HG02973 (cell line): ENCODE measurements at regions not wholly inside any gene's neighbourhood (a gene's known extent, or its start where the extent isn't known, plus 50 kb on each side); places are given as distances from the start of the nearest gene placed in this dataset.
"Not testable (repeated sequence)": the region's sequence is repeated elsewhere in the genome, so short reads cannot be mapped to it uniquely, and the experiment has no call there.

Experiments
- ATAC-seq: cut with Tn5 transposase; IDR thresholded peaks from one replicate; pipeline ENCODE4 v1.9.1; 2021; ENCODE audit warnings: moderate library complexity; ENCODE audit not compliant: unreplicated experiment

DNA sequence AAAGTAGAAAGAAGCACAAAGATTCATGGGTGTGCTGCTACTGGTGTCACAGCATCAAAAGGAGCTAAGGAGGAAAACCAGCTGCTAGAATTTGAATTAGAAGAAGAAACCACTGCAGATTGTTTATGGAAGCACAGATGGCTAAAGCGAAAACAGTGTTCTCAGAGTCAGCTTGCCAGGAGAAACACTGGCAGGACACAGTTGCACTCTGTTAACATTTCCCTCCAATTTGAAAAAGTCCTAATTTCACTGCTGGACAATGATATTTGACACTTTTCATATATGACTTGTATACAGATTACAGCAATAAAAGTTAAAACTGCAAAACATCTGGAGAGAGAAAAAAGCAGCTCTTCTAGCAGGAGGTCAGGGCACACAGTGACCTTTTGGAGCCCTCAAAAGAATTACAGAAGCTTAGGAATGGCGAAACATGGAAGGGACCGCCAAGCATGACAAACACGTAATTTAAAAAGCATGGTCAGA lies 314.5 kb downstream of the COL12A1 start:
- ATAC-seq = no peak

DNA sequence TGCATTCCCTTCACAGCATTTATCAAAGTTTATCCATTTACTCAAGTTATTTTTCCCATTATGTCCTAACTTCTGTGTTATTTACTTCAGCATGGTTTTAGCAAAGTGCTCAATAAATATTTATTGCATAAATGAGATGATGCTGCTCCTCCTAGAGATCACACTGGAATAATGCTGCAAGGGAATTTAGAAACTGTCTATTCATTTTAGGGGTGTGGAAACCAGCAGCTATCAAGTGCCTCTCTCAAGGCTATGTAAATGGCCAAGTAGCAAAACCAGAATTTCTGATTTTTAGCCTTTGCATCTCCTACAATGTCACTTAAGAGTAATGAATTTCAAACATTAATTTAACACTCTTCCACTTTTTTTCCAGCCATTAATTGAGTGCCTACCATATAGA lies 316.2 kb downstream of the COL12A1 start:
- ATAC-seq = no peak

DNA sequence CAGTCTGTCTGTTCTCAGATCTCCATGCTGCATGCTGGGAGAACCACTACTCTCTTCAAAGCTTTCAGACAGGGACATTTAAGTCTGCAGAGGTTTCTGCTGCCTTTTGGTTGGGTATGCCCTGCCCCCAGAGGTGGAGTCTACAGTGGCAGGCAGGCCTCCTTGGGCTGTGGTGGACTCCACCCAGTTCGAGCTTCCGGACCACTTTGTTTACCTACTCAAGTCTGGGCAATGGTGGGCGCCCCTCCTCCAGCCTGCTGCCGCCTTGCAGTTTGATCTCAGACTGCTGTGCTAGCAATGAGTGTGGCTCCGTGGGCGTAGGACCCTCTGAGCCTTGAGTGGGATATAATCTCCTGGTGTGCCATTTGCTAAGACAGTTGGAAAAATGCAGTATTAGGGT lies 317.1 kb downstream of the COL12A1 start:
- not testable (repeated sequence) for ATAC-seq

DNA sequence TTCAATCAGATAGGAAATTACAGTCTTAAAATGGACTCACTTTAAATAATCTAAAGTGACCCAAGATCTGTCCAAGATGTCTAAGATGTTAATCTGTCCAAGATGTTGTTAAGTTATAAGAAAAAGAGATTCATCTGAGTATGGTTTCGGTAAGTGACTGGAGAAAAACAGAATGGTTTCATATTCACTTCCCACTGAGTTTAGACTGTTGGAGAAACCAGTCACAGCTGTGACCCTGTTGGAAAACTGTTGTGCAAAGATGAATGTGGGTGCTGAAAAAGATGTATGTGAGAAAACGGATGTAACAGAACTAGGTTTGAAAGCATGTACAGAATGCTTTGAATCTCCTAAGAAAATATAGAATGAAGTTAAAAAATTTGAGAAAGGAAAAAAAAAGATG lies 325.9 kb downstream of the COL12A1 start:
- ATAC-seq = no peak

DNA sequence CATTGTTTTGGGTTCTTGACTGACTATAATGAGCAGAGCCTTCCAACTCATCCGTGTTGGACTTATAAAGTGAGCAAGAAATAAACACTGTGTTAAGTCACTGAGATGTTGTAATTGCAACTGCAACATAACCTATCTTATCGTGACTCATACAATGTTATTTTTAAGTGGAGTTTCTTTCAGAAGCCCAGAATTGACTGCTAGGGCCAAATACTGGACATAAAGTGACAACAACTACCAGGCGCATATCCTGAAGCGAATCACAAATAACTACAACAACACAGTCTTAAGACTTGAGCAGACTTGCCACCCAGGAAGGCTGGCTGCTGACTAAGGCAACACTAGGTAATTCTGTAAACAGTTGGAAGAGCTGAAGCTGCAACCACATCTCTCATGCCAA lies 326.6 kb downstream of the COL12A1 start:
- ATAC-seq = no peak

DNA sequence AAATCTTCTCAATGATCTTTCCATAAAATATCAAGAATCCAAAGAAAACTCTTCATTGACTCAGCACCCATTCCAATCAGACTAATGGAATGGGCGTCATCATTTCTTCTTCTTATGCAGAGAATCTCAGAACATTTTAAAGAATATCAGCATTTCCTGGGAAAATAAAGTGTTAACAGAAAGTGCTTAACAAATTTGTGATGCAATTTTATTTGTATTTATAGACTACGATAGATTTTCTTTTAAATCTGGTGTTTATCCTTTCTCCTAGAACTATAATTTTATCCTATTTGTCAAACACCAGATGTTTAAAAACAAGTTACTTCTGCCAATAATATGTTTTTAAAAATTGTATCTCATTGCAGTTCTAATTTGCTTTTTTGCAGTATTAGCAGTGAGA lies 330.7 kb downstream of the COL12A1 start:
- ATAC-seq = no peak

DNA sequence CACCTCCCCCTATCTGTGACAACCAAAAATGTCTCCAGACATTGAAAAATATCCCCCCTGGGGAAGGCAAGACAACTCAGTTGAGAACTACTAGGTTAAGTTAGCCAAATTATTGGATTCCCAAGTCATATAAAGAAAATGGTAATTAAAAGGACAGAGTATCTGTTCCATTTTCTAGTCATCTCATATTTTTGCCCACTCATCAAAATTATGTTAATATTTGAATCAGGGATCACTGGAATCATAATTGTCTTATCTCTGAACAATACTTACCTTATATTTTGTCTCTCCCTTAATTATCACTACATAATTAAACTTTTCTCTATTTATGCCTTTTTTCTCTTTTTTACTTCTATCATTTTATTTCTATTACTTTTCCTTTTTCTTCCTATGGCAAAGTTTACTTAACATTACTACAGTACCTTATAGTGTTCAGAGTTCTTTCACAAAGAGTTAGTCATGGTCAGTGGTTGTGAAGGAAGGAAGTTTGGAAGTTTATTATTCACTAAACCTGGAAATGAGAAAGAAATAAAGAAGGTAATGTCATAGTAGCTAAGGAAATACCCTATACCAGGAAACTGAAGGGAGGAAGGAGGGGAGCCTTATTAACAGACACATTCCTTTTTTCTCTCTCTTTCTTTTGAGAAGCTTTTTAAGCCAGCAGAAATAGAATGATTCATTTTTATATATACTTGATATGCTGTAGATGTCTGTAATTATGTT lies 332.9 kb downstream of the COL12A1 start:
- no peak for ATAC-seq

DNA sequence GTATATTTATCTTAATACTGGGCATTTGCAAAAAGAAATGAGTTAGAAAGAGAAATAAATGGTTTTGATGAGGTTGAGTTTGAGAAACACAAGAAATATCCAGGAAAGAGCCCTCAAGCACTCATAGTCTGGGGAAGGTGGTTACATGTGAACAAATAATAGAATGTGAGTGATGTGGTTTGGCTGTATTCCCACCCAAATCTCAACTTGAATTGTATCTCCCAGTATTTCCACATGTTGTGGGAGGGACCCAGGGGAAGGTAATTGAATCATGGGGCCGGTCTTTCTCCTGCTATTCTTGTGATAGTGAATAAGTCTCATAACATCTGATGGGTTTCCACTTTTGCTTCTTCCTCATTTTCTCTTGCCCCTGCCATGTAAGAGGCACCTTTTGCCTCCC lies 334.1 kb downstream of the COL12A1 start:
- no peak for ATAC-seq

DNA sequence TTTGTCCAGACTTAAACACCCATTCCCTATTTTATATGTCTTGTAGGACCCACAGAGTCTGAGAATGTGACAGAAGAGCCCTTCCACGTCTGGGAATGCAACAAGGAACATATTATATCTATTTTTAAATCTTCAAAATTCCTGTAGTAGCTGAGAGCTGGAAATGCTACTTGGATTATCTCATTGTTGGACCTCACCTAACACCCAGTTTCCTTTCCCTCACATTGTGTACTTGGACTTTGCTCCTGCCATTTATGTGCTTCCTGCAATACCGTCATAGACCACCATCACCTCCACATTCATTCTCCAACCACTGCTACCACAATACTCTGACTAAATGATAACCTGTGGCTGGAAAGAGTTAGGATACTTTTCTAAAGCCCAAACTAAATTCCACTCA lies 335.4 kb downstream of the COL12A1 start:
- peak; percentile 63 for ATAC-seq

DNA sequence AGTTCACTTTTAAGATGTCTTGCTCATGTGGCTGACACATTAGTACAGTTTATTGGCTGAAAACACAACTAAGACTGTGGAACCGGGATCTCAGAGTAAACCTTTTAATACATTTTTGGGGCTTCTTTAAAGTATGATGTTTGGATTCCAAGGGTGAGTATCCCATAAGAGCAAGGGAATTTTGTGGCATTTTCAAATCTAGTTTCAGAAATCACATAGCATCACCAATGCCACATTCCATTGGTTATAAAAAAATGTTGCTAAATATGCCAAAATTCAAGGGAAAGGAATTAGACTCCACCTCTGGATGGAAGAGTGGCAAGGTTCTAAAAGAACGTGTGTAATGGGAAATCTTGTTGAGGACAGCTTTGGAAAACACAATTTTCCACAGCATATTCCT lies 338.6 kb downstream of the COL12A1 start:
- ATAC-seq = no peak

DNA sequence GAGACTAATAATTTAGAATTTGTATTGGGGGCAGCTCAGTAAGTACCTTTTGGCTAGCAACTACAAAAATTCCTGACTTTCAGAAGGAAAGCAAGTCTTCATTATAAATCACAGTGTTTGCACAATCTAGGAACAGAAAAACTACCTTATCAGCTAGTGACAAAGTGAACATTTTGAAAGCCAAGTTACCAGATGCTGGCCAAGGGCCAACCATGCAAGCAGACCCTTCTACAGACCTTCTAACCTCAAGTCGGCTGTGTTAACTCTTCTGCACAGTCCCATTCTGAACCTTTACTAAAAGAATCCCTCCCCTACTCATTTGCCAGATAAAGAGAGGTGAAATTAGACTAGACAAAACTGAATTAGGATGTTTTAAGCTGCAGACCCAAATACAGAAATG lies 341.9 kb downstream of the COL12A1 start:
- ATAC-seq = no peak

DNA sequence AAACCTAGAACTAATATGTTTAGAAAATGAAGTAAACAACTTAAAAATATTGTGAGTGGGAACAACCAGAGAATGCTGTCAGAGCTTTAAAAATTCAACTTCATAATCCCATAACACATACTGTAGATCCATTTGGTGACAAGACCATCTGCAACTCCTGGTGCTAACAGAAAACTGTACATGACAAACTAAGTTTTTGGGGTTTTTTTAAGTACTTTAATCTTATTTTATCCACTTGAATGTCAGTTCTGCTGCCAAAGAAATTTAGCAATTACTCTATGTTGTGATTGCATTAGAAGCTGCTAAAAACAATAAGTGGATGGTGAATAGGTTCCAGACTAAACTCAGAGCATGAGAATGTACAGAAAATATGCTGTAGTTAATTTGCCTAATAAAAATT lies 345.4 kb downstream of the COL12A1 start:
- no peak for ATAC-seq

DNA sequence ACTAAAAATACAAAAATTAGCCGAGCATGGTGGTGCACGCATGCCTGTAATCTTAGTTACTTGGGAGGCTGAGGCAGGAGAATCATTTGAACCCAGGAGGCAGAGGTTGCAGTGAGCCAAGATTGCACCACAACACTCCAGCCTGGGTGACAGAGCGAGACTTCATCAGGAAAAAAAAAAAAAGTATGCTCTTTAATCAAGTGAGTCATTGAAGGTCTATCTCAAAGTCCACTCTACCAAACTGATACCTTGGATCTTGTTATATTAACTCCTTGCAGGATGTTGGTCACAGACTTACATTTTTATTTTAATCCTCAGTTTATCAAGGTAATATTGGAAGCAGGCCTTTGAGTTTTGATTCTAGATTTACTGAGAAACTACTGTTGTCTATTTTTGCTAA lies 348.7 kb downstream of the COL12A1 start:
- ATAC-seq = no peak

DNA sequence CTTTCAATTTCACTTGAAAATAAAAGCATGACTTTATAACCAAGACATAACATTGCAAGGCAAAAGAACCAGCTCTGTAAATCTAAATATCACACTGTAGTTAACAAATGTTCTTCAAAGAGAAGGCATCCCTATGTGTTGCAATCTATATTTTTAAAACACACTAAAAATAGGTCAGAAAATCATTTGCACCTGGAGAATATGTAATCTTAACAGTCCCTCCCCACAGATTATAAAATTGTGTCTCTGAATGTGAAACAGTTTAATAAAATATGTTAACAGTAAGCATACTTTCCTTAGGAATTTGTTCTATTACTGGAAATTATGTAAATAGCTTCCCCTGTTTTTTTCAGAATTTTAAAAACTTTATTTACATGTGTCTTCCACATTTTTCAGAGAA lies 351.9 kb downstream of the COL12A1 start:
- no peak for ATAC-seq

DNA sequence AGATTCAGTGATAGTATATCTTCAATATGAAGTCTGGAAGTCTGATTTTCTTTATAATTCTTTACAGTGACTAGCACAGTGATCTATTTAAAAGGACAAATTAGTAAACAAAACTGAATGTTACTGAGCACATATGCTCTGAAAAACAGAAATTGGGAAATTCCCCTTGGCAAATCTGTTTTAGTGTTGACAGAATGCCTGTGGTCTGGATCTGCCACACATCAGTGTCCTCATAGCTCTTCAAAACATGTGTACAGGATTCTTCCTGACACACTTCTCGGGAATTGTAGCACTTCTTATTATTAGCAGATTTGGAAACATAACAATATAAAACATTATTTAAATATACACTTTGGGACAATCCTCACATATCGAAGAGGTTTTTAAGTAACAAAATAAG lies 354.3 kb downstream of the COL12A1 start:
- ATAC-seq = no peak

DNA sequence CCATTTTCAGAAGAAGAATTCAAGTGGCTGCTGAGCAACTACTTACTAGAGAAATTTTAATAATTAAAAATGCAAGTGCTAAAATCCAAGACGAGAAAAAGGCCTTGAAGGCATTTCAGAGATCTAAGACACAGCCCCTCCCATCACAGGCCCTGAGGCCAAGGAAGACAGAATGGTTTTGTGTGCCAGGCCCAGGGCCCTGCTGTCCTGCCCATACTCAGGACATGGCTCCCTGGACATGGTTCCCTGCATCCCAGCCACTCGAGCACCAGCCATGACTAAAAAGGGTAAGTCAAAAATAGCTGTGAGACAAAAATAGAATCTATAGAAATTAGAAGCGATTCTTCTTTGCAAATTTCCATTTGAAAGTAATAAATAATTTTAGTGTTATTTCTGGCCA lies 364.9 kb downstream of the COL12A1 start:
- no peak for ATAC-seq

DNA sequence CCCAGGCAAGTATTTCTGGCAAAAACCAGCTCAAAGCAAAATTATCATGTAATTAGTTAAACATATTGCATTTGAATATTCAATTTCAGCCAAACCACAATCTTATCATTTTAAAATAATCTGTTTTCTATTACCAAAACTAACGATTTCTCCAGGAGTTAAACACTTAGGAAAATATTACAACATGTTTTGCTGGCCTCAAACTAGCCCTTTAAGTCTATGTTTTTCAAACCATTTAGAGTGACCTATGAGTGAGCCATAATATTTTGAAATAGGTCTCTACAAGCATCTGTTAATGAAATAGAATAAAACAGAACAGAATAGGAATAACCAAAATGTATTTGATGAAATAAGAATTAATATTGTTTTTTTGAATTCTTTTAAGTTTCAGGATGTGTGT lies 370.9 kb downstream of the COL12A1 start:
- no peak for ATAC-seq

DNA sequence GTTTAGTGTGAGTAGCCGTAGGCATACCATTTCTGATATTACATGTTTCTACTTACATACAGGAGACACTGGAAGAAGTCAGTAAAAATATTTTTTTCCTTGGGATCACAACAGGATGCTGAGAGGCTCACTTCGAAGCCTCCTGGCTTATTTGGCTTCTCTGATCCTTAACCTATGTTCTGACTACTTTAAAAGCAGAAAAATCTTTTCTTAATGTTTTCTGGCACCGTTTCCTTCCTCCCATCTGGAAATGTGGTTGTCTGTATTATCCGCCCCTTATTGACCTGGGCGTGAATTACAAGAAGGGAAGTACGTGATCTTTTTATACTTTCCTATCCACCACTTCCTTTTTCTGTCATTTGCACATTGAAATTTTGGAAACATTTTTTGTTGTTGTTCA lies 379.6 kb downstream of the COL12A1 start:
- no peak for ATAC-seq

DNA sequence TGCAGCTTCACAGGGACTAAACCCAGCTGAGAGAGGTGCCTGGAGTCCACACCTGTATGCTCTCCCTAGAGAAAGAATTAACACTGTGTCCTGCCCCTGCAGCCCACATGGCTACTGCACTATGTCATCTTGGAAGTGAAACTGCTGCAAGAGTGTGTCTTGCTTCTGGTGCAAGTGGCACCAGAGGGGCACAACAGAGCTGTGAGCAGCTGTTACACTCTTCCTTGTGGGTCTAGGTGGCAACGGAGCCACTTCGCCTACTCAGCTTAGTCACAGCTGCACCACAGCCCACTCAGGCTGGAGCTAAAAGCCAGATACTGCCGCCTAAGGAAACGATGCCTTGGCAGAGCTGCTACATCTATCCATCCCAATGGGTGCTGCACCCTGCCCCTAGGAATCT lies 391.4 kb downstream of the COL12A1 start:
- no peak for ATAC-seq

DNA sequence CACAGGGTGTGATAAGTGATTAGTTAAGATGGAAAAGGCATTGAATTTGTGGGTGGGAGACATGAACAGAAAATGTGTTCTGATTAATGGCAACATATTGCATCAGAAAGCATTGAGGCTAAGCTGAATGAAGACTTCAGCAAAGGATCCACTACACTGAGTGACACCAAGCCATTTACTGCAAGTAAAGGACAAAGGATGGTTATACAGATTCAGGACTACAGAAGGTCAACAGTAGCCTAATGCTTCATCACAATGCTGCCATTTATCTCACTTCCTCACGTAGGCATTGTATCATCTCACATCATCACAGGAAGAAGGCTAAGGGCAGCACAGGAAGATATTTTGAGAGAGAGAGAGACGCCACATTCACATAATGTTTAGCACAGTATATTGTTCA lies 398.2 kb downstream of the COL12A1 start:
- no peak for ATAC-seq

DNA sequence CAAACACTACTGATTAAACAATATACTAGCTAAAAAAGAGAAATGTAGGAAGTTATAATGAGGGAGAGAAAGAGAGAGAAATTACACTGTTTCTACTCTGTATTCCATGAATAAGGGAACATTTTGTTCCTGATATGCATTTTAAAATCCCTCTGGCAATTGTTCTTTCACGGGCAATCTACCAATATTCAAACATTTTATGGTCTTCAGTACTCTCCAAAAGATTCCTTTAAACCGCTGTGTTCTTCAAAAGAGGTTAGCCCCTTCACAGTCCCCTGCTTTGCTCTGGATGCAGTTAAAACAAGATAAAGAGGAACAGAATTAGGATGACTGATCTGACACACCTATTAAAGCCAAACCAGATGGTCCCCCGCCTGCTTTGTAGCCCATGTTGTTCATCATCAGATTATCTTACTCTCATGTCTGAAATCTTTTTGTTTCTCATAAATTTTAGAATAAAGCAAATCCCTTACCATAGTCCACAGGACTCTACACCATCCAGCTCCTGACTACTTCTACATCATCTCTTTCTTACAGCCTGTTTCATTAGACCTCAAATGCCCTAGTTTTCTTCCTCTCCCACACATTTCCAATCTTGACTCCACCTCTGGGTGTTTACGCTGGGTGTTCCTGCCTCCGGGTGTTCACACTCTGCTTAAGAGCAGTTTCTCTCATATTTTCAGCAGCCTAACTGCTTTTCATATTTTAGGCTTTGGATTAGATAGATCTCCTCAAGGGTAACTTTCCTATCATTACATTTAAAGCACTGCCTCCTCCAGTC lies 399.7 kb downstream of the COL12A1 start:
- ATAC-seq = no peak

DNA sequence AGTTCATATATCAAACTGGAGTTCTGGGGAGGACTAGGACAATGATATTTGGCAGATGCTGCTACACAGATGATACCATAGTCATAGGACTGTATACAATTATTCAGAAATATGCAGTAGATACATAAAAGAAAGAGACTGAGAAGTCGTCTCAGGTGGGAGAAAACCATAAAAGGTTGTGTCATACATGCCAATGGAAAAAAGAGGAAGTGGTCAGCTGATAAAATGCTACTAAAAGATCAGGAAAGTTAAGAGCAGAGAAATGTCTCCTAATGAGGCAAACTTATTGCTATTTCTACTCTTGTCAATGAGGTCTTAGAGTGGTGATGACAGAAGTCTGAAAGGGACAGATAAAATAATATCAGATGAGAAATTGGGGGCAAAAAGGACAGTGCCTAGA lies 407.6 kb downstream of the COL12A1 start:
- ATAC-seq = no peak

DNA sequence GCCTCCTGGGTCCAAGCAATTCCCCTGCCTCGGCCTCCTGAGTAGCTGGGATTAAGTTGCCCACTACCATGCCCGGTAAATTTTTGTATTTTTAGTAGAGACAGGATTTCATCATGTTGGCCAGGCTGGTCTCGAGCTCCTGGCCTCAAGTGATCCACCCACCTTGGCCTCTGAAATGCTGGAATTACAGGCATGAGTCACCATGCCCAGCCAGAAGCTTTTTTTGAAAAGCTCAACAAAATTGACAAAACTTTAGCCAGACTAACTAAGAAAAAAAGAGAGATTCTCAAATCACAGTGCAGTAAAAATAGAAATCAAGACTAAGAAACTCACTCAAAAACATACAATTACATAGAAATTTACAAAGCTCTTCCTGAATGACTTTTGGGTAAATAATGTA lies 420.6 kb downstream of the COL12A1 start:
- ATAC-seq = no peak
